HG02938 (cell line): ENCODE measurements at regions not wholly inside any gene's neighbourhood (a gene's known extent, or its start where the extent isn't known, plus 50 kb on each side); places are given as distances from the start of the nearest gene placed in this dataset.
"Not testable (repeated sequence)": the region's sequence is repeated elsewhere in the genome, so short reads cannot be mapped to it uniquely, and the experiment has no call there.

Experiments
- ATAC-seq: cut with Tn5 transposase; IDR thresholded peaks from one replicate; pipeline ENCODE4 v1.9.1; 2021; ENCODE audit warnings: mild to moderate bottlenecking, moderate library complexity; ENCODE audit not compliant: unreplicated experiment

GRCh38 chr6:25112322-25112773 lies 166.8 kb upstream of the CARMIL1 start:
- ATAC-seq: no peak

DNA sequence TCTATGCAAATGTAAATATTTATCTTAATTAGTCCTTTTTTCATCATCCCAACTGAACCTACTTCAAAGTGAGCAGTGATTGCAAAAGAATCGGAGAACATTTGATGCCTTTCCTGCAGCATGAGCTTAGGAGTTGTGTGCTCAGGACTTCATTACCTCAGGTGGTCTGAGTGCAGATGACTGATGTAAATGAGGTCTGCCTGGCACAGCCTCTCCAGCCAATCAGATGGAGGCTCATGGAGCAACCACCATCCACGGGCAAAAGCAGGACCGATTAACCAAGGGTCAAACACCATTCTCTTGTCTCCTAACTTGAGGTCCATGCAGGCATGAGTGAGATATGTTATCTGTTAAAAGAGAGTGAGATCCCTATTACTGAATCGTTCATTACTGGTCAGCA lies 165.7 kb upstream of the CARMIL1 start:
- ATAC-seq: no peak

- no peak for ATAC-seq
Measured at GRCh38 chr6:25118038-25118437, 161.1 kb upstream of the CARMIL1 start.

DNA sequence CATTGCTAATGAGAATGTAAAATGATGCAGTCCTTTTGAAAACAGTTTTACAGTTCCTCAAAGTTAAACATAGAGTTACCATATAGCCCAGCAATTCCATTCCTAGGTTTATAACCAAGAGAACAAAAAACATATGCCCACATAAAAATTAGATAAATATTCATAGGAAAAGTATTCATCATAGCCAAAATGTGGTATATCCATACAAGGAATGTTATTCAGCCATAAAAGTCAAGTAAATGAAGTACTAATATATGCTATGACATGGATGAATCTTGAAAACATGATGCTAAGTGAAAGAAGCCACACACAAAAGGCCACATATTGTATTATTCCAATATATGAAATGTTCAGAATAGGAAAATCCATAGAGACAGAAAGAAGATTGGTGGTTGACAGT lies 158.0 kb upstream of the CARMIL1 start:
- no peak for ATAC-seq

DNA sequence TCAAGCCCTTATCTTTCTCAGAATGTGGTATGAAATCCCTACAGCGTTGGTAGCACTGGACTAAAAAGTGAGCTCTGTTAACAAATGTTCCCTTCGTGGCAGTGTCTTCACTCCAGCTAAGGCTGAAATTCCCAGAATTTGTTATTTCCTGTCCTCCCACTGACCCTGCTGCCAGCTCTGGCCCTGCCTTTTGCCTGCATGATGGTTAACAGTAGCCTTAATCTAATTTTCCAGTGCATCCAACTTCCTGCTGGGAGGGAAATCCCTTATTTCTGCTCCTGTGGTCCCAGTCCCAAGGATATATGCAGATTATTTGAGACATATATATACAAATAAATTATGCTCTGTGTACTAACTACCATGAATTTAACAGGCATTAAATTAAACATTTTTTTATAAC lies 157.2 kb upstream of the CARMIL1 start:
- ATAC-seq: no peak

DNA sequence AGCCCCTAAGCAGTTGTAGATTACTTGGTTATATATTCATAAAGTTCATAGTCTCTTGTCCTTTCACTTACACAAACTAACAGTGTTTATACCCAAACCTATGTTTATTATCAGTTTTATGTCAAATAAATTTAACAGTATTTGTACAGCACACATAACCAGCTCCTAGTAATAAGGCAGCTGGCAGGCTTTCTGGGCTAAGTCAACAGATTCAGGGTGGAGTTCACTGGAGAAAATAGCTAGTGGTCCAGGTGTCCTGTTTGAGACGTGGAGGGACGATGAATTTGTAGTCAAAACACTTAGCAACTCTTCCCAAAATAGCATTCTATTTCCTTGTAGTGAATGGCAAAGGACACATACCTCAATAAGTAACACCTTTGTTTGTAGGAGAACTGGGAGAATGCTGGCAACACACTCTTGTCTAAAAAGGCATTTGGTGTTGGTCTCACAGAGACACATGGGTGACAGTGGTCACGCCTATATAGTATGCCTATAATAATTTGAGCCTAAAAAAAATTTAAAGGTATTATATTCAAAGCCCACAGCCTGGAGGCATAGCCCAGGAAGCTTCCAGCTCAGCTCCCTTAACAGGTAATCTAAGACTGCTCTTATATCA lies 156.4 kb upstream of the CARMIL1 start:
- ATAC-seq: no peak

DNA sequence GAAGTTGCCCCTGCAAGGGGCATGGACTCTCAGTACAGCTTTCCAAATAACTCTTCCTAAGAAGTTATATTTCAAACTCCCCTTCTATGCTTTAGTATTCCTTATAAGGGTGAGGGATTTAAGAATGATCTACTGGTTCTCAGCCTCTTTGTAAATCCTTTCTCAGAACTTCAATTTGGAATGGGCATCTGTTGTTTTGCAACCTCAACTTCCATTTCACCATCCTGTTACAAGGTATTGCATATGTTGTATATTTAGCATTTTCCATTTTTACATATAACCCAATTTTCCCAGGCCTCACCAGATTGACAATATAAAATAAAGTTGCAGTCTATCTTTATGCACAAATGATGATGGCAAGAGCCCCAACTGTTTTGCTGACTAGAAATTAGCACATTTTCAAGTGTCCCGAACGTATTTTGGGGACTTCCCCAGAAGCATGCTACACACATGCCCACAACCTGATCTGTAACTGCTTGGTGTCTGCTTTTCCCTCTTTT lies 154.9 kb upstream of the CARMIL1 start:
- no peak for ATAC-seq

- ATAC-seq: no peak
Measured at GRCh38 chr6:25125736-25126135, 153.4 kb upstream of the CARMIL1 start.

DNA sequence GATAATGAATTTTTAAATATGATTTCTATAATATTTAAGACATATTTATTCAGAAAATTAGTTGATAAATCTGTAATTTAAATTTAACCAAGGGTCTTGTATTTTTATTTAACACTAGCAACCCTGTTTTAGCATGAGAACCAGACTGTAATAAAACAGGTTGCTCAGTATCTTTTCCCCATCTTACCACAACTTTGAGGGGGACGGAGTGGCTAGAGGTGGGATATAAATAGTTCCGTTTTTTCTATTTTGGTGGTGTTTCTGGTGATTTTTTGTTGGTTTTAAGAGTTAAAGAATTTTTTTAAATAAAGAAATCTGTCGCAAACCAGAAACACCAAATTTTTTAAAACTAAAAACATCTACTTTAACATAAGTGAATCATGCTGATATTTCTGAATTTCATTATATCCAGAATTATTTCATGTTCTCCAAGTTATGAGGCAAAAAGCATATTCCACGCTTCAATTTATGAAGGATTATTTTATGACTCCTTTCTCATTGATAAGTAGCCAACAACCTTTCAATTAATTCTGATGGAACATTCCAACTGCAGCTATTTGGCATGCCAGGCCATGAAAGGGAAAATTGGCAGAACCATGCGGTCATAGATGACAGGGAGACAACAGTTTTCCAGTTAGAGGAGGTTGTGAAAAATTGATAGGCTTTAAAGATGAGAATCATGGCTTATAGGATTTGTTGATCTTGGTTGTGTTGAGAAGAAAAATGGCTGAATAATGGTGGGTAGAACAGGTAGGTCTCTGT lies 151.9 kb upstream of the CARMIL1 start:
- no peak for ATAC-seq

DNA sequence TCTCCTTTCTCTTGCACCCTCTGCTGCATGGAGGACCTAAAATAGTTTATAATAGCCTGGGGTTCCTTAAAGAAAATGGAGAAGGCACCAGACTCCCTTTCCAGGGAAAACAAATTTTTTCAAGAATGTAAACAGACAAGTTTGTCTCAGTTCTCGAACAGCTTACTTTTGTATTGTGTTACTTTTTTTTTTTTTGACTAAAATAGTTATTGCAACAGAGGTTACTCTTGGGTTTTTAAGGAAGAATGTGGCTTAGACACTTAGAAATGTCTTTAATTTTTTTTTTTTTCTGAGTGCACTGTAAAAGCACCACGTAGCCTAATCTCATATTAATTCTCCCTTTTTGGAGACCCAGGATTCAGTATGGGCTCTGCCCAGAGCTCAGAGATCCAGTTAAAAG lies 148.7 kb upstream of the CARMIL1 start:
- ATAC-seq: no peak

DNA sequence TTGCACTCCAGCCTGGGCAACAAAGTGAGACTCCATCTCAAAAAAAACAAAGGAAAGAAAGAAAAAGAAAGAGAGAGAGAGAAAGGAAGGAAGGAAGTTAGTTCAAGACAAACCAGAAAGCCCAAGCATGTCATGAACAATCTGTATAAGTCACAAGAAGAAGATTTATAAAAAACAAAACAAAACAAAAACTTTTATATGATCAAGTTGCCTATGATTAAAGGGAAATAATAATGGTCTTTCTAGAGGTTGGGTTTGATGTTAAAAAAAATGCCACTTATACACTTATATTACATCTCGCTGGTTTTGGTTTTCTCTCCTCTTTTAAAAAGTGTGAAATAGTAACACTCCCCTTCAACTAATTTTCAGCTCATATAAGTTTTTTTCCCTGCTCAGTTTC lies 146.2 kb upstream of the CARMIL1 start:
- no peak for ATAC-seq

GRCh38 chr6:25133568-25133967 lies 145.6 kb upstream of the CARMIL1 start:
- no peak for ATAC-seq

DNA sequence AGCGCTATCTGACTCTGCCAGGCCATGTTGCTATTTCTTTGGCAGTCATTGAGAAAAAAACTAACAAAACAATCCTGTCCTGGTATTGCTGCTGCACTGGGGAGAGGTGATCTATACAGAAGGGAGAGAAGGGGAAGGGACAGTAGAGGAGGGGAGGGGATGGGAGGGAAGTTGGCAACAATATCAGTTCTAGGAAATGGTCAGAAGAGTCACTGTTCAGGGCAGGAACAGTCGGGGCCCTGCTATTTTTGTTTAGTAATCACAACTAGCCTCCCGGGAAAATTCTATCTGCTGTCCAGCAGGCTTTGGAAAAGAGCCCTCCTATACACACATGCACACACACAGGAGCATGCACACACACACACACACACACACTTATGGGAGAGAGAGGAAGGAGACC lies 142.3 kb upstream of the CARMIL1 start:
- ATAC-seq: no peak

DNA sequence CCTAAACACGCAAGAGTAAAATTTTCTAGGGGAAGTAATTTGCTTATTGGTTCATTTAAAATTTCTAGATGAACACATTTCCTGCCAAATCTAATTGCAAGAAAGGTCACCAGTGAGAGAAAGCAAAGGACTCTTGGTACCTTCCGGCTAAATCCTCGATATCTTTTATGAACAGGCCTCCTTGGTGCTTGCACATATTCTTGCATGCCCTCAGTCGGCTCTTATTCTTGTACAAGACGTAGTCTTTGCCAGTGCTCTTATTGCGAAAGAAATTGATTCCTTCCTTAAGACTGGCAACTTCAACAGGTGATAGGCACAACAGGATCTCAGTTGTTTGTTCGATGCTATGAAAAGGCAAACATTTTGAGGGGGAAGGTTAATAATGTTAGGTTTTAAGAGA lies 141.7 kb upstream of the CARMIL1 start:
- ATAC-seq: peak; percentile 20

- ATAC-seq: no peak
Measured at GRCh38 chr6:25137916-25138232, 141.3 kb upstream of the CARMIL1 start.

DNA sequence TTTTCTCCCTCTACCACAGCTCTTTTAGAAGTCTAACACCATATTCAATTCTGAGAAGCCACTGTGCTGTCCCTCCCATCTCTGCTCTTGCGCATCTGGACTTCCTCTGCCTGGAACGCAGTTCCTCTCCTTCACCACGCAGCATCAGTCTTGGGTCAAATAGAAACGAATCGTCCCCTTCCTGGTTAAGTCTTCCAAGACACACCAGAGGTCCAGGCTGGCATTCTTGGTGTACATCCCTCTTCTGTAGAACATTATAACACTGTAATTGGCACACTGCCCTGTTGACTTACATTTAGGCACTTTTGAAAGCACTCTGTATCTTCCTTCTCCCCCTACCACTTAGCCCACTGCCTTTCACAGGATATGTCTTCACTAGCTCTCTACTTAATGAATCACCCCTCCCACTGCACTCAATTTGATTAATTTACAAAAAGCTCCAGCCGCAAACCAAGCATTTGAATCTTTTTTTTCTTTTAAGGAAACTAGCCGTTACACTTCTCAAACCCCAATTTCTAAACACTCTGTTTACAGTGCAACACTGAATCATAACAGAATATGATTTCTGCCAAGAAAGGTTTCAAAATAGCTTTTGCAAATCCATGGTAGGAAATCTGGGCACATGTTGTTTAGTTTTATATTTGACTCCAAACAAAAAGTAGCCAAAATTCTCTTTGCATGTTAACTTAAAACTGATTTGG lies 140.8 kb upstream of the CARMIL1 start:
- ATAC-seq: peak; percentile 93

DNA sequence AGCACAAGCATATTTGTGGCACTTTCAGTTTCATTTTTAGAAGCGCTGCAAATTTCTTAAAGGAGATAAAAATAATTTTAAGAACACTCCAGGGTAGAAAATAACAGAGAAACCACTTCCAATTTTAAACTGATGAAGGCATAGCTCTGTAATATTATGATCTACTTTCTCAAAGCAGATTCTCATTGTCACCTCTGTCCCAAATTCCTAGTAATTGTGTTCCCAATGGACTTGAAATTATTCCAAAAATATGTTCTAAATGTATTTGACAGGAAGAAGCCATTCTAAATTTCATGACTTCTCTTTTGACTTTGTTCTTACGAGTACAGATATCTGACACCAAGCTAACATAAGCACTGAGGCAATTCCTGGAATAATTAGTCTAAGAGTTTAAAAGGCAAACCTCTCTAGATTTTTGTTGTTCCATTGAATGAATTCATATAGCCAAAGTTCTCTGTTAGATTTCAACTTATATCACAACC lies 140.2 kb upstream of the CARMIL1 start:
- no peak for ATAC-seq

- ATAC-seq: not testable (repeated sequence)
Measured at GRCh38 chr6:25139608-25140007, 139.6 kb upstream of the CARMIL1 start.

GRCh38 chr6:25142506-25142905 lies 136.7 kb upstream of the CARMIL1 start:
- ATAC-seq: no peak

GRCh38 chr6:25144919-25145318 lies 134.3 kb upstream of the CARMIL1 start:
- ATAC-seq: no peak

DNA sequence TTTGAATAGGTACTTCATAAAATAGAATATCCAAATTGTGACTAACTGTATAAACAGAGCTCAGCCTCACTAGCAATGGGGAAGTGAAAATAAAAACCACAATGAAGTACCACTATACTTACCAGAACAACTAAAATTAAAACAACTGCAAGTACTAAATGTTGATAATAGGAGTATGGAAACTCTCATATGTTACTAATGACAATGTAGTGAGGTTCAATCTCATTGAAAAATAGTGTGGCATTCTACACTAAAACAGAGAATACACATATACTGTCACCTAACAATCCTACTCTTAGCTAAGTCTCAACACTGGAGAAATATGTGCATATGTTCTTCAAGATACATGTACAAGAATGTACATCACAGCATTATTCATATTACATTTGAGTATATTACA lies 132.0 kb upstream of the CARMIL1 start:
- ATAC-seq: peak; percentile 97

DNA sequence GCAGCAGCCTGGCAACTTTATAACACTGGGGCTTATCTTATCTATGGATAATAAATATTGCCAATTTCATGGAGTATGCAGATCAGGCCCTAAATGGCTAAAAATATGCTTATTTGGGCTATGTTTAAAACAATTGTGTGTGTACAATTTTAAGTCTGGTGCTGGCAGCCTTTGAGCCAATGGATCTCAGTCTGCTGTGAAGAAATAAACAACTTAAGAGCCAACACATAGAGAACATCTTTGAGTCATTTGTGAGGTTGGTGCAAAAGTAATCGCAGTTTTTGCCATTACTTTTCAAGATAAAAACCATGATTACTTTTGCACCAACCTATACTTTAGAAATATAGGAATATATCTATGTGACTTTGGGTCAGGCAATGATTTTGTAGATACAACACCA lies 129.1 kb upstream of the CARMIL1 start:
- ATAC-seq: no peak
